ENCODE measurements at regions not wholly inside any gene's neighbourhood (a gene's known extent, or its start where the extent isn't known, plus 50 kb on each side); places are given as distances from the start of the nearest gene placed in this dataset.

DNA sequence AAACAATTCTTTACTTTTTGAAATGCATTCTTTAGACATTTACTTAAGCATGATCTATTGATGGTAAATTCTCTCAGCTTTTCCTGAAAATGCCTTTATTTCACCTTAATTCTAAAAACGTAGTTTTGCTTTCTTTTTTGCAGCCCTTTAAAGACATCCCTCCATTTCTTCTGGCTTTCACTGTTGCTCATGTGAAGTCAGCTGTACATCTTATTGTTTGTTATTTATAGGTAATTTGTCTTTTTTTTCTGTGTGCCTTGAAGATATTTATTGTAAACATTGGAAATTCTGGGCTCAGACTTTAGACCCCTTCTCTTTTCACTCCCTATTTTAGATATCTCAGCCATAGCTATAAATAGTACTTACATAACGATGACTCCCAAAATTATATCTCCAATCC is 70.4 kb downstream of the IFNG start:
- no peak for DNase-seq (ENCODE audit: unreplicated experiment)
- ChIA-PET CTCF (no interaction called here), POLR2A (interaction anchor here (0.9 kb wide), 1 partner anchor 20 kb away, joined by 4 read pairs; no protein-coding TSS in a partner anchor)
- TF ChIP-seq, protein P1, sequence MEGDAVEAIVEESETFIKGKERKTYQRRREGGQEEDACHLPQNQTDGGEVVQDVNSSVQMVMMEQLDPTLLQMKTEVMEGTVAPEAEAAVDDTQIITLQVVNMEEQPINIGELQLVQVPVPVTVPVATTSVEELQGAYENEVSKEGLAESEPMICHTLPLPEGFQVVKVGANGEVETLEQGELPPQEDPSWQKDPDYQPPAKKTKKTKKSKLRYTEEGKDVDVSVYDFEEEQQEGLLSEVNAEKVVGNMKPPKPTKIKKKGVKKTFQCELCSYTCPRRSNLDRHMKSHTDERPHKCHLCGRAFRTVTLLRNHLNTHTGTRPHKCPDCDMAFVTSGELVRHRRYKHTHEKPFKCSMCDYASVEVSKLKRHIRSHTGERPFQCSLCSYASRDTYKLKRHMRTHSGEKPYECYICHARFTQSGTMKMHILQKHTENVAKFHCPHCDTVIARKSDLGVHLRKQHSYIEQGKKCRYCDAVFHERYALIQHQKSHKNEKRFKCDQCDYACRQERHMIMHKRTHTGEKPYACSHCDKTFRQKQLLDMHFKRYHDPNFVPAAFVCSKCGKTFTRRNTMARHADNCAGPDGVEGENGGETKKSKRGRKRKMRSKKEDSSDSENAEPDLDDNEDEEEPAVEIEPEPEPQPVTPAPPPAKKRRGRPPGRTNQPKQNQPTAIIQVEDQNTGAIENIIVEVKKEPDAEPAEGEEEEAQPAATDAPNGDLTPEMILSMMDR (IDR thresholded peaks at IDR 0.05; ENCODE audit: unreplicated experiment), result no peak
- no TSS peak for BruUV-seq (replicated peaks)
- no peaks in the 10 kb centered on the region for H3K4me1 Mint-ChIP-seq (ENCODE audit: insufficient read depth, unreplicated experiment)
- no peaks in the 10 kb centered on the region for H3K27me3 Mint-ChIP-seq (ENCODE audit: insufficient read depth, unreplicated experiment)
- H3K27ac Mint-ChIP-seq (ENCODE audit: low read depth, unreplicated experiment), result no peak overlapping the region
- intact Hi-C loops (cut with micrococcal nuclease), result no loop called here
- H3K9me3 Mint-ChIP-seq (ENCODE audit: unreplicated experiment), result peaks cover 28% of the 10 kb centered on the region
- no peak overlapping the region for H3K4me3 Mint-ChIP-seq (ENCODE audit: unreplicated experiment)
- no peaks in the 10 kb centered on the region for H3K36me3 Mint-ChIP-seq (ENCODE audit: insufficient read depth, unreplicated experiment)

DNA sequence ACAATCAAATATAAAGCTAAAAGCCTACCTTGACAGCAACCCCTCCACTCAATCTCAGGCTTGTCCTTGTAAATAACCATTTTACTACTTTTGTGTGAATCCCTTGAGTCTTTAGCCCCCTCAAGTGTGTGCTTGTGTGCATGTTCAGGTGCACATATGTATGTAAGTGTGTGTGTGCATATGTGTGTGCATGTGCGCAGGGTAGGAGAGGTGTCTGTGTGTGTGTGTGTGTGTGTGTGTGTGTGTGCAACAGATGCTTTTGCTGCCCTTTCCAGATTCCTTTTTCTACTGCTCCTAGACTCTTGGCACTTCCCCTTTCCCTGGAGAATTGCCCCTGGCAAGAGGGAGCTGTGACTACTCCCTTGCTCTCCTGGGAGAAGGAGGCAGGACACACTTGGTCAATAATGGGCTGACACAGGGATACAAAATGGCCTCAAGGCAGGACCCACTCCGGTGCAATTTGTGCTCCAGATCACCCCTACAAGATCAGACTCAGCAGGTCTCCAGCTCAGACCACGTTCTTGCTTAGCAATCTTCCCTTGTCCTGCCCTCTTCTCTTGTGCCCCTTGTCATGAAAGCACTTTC is 73.4 kb downstream of the IFNG start:
- no peak for DNase-seq (ENCODE audit: unreplicated experiment)
- Mint-ChIP-seq H3K27me3 (ENCODE audit: insufficient read depth, unreplicated experiment) (no peaks in the 10 kb centered on the region), H3K9me3 (ENCODE audit: unreplicated experiment) (peaks cover 28% of the 10 kb centered on the region), H3K4me1 (ENCODE audit: insufficient read depth, unreplicated experiment) (no peaks in the 10 kb centered on the region), H3K36me3 (ENCODE audit: insufficient read depth, unreplicated experiment) (no peaks in the 10 kb centered on the region), H3K27ac (ENCODE audit: low read depth, unreplicated experiment) (no peak overlapping the region), H3K4me3 (ENCODE audit: unreplicated experiment) (no peak overlapping the region)
- TF ChIP-seq, protein P1 (IDR thresholded peaks at IDR 0.05; ENCODE audit: unreplicated experiment), result no peak
- intact Hi-C loops (cut with micrococcal nuclease), result no loop called here
- CTCF ChIA-PET, result interaction anchor here (0.6 kb wide), 1 partner anchor 45 kb away, joined by 3 read pairs; no protein-coding TSS in a partner anchor
- no TSS peak for BruUV-seq (replicated peaks)
- POLR2A ChIA-PET, result interaction anchor here (1.2 kb wide), 1 partner anchor 9 kb away, joined by 3 read pairs; no protein-coding TSS in a partner anchor

DNA sequence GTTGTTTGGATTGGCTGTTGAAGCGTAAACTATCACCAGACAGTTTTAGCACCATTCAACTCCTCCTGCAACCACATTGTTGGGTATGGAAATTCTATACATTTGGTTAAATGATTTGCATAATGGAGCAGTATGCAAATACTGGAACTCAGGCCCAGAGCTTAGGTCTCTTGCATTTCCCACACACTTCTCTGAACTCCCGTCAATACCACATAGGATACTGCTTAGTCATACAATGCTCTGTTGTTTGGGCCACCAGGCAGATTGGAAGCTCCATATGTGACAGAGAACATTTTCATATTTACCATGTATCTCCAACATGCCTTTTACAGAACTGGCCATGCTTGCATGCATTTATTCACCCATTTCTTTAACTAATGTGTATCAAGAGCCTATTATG is 78.0 kb downstream of the IFNG start:
- ChIA-PET CTCF (interaction anchor here (1.2 kb wide), 1 partner anchor 41 kb away, joined by 3 read pairs; no protein-coding TSS in a partner anchor), POLR2A (no interaction called here)
- no peak overlapping the region for H3K4me3 Mint-ChIP-seq (ENCODE audit: unreplicated experiment)
- H3K27ac Mint-ChIP-seq (ENCODE audit: low read depth, unreplicated experiment), result no peak overlapping the region
- H3K9me3 Mint-ChIP-seq (ENCODE audit: unreplicated experiment), result peaks cover 9% of the 10 kb centered on the region
- intact Hi-C loops (cut with micrococcal nuclease), result no loop called here
- H3K36me3 Mint-ChIP-seq (ENCODE audit: insufficient read depth, unreplicated experiment), result no peaks in the 10 kb centered on the region
- no peaks in the 10 kb centered on the region for H3K4me1 Mint-ChIP-seq (ENCODE audit: insufficient read depth, unreplicated experiment)
- DNase-seq (ENCODE audit: unreplicated experiment), result no peak
- H3K27me3 Mint-ChIP-seq (ENCODE audit: insufficient read depth, unreplicated experiment), result no peaks in the 10 kb centered on the region
- BruUV-seq (replicated peaks), result no TSS peak
- TF ChIP-seq, protein P1 (IDR thresholded peaks at IDR 0.05; ENCODE audit: unreplicated experiment), result no peak

DNA sequence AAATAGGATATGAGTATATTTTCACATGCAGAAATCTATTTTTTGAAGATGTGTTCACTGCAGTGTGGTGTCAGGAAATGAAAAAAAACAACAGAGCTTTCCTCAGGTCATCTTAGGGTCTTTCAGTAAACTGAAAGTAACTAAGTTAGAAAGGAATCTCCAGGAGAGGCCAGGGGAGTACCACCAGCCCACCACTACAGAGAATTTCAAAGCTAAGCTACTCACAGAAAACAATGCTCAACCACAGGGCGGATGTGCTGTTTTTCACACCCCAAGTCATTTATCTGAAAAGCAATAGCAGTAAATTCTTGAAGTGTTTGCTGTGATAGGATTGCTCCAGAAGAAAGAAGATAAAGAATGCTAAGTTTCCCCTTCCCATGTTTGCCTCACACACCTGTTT is 79.0 kb downstream of the IFNG start:
- BruUV-seq (replicated peaks), result no TSS peak
- POLR2A ChIA-PET, result no interaction called here
- H3K27ac Mint-ChIP-seq (ENCODE audit: low read depth, unreplicated experiment), result no peak overlapping the region
- no peak for DNase-seq (ENCODE audit: unreplicated experiment)
- H3K27me3 Mint-ChIP-seq (ENCODE audit: insufficient read depth, unreplicated experiment), result no peaks in the 10 kb centered on the region
- CTCF ChIA-PET, result interaction anchor here (1.2 kb wide), 1 partner anchor 40 kb away, joined by 3 read pairs; no protein-coding TSS in a partner anchor
- H3K4me1 Mint-ChIP-seq (ENCODE audit: insufficient read depth, unreplicated experiment), result no peaks in the 10 kb centered on the region
- no peak overlapping the region for H3K4me3 Mint-ChIP-seq (ENCODE audit: unreplicated experiment)
- H3K36me3 Mint-ChIP-seq (ENCODE audit: insufficient read depth, unreplicated experiment), result no peaks in the 10 kb centered on the region
- peaks cover 9% of the 10 kb centered on the region for H3K9me3 Mint-ChIP-seq (ENCODE audit: unreplicated experiment)
- intact Hi-C loops (cut with micrococcal nuclease), result no loop called here
- TF ChIP-seq, protein P1 (IDR thresholded peaks at IDR 0.05; ENCODE audit: unreplicated experiment), result no peak
